Retina (tissue), 1 donor: ENCODE measurements at regions not wholly inside any gene's neighbourhood (a gene's known extent, or its start where the extent isn't known, plus 50 kb on each side); places are given as distances from the start of the nearest gene placed in this dataset.

Source experiments
- DNase-seq: peaks from one replicate; pipeline ENCODE4 v3.0.0-alpha.2; 2016

DNA sequence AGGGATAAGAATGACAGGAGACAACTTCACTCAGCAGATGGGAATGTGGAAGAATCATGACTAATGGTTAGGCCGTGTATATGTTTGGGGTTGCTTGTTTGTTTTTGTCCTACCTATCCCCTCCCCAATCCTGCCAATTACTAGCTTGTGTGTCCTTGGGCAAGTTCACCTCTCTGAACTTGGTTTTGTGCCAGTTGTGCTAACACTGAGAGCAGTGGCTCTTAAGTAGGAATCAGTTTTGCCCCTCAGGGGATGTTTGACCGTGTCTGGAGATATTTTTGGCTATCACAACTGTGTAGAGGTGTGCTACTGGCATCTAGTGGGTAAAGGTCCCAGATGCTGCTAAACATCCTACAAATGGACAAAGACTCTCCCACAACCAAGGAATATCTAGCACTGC lies 287.0 kb downstream of the DMRT2 start:
- no peak for DNase-seq

DNA sequence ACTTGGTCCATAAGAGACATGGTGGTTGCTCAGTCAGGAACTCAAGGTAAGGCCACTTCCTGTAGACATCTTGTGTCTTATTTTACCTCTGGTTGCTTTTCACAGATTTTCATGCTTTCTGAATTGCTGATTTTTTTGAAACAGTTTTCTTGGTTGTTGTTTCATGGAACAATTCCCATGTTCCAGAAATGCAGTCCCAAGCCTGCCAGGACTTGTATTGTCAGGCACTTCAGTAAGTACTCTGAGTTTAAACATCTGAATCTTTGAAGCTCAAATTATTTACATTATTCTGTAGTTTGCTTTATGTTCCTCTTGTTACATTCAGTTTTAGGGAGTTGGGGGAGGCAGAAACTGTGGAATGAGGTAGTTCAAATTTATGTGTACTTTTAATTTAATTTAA lies 290.2 kb downstream of the DMRT2 start:
- DNase-seq: no peak

DNA sequence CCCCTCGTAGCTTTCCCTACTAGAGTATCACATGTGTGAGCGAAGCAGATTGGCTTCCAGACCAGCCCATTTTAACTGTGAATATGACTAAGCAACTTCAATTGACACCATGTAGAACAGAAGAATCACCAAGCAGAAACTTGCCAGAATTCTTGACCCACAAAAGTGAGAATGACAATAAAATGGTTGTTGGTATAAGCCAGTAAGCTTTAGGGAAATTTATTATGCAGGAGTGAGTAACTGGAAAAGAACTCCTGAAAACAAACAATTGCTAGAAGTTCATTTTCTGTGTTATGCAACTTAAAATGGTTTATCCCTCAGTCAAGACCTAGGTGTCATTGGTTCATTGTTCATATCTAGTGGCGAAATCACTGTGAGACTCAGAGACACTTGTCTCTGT lies 303.1 kb downstream of the DMRT2 start:
- no peak for DNase-seq

DNA sequence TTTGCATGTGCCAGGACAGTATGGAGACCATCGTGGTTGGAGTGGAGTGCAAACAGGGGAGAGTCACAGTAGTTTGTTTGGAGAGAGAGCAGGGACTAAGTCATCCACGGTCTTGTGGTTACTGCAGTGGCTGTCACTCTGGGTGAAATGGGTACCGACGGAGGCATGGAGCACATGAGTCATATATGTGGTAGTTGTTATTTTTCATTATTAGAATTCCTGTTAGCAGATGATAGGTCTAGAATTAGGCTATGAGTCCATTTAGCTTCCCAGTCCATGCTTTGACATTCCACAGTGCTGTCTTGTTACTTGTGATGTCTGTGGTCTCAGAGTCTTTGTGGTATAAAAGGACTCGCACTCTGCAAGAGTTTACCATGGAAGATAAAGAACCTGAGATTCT lies 303.9 kb downstream of the DMRT2 start:
- DNase-seq: no peak

DNA sequence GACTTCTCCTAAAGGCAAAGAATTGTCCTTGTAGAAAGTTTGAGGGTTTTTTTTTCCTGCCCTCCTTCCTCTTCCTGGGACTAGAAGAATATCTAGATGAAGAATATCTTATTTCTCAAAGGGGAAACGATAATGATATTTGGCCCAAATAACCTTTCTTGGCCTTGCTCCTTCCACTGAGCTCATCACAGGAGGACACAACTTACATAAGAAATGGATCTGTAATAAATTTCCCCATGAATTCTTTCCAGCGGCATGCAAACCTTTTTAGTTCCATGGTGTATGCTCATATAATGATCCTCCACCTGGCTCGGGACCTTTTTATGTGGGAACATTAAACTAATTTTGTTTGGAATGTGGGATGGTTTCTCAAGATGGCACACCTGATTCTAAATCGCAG lies 304.4 kb downstream of the DMRT2 start:
- no peak for DNase-seq

DNA sequence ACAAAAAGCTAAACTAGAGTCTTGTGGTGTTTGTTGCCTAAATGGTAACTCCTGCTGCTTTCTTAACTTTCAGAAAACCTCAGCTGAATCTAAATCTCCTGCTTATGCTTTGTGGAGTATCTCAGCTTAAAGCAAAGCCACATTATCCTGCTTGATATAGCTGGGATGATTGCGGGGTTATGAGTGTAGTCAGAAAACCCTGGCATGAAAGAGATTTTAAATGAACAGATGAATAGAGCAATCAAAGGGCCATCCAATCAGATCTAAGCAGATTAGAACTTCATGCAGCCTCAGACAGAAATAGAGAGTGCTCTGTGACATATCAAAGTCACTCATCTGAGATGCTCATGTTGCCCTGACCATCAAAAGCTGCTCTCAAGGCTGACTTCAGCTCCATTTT lies 305.5 kb downstream of the DMRT2 start:
- DNase-seq: no peak

DNA sequence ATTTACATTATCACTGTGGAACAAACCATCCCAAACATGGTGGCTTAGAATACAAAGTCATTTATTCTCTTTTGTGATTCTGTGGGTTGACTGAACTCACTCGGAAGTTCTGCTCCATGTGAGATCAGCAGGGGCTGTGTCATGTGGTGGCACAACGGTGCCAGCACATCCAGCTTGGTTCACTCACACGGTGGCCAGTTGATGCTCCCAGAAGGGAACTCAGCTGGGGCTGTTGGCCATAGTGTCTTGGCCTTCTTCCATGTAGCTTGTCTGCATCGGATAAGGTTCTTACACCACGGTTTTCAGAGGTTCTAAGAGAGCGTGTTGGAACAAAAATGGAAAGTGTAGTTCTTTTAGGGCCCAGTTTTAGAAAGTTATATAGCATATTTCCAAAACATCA lies 312.7 kb downstream of the DMRT2 start:
- DNase-seq: no peak

DNA sequence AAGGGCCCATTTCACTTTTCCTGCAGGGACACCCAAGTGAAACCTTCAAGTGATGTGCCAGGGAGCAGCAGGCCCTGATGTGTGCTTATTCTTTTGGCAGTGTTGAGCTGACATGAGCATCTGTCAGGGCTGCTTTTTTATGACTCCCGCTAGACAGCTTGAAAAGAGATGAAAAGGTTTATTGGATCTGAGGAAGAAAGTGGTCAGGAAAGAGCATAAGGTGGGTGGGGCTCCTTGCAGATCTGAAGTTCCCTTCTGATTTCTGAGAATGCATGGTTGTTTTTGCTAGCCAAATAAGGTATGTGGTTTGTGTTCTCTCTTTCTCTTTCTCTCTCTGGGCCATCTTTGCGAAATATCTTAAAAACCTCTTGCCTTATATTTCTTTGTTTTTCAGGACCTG lies 316.1 kb downstream of the DMRT2 start:
- no peak for DNase-seq

DNA sequence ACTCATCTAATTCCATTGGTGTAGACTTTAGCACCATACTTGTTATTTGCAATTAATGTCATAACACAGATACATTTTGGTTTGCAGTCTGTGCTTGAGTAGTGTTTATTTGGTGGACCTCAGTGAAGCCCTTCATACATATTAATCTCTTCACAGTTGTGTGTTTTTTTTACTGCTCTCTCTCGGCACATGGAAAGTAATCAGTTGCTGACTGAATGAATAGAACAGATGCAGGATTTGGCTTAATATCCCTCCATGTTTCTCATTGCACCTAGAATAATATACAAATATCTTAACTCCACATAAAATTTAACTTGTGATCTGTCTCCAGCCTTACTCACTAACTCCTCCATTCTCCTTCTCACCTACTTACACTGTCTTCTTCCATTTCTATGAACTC lies 319.1 kb downstream of the DMRT2 start:
- no peak for DNase-seq

DNA sequence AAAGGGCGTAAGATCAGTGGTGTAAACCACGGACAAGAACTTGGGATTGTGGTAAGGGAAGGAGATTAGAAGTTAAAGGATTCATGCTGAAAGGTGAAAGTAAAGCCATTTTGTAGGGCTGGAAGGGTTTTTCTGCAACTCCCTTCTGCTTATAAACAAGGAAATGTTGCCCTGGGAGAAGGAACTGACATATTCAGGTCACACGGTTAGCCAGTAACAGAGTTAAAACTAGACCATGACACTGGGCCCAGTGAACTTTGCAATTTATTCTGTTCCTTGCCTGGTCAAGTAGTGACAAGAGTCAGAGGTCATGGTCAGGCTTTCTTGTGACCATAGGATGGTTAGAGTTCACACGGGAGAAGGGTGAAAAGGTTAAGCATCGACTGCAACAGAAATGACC lies 323.3 kb downstream of the DMRT2 start:
- no peak for DNase-seq

DNA sequence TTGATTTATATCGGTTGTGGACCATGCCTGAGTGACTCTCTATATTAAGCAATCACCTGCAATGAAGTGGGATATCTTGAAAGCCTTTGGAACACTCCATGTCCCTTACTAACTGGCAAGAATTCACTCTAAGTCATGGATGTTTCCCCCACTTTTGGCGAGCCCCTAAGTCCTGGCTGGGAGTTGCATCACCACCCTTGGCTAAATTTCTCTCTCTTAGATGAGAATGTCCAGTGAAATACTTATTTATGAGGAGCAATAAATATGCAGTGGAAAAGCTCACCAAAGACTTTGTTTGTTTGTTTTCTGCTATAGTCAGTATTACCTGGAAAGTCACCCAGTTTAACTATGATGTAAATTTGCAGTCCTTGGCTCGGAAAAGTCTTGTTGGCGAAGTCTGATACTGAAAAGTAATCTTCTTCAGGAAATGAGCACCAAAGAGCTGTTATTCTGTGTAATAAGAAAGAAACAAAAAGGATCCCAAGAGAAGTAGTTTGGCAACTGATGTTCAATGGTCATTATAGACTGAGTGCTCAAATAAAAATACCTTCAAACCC lies 333.8 kb downstream of the DMRT2 start:
- DNase-seq: no peak

DNA sequence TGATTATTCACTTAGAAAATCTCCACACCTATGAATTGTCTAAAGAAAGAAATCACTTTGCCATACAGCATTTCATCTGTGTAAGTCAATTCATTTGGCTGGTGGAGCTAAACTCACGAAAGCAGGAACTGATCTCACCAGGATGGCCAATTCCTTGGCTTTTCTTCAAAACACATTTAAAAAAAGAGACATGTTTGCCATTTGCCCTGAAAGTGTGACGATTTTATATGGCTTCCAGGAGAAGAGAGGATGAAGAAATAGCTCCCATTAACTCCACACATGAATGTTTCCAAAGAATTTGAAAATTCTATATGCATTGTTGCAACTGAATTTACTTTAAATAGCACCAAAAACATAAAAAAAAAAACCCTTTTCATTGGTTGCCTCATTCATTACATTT lies 334.7 kb downstream of the DMRT2 start:
- DNase-seq: no peak

DNA sequence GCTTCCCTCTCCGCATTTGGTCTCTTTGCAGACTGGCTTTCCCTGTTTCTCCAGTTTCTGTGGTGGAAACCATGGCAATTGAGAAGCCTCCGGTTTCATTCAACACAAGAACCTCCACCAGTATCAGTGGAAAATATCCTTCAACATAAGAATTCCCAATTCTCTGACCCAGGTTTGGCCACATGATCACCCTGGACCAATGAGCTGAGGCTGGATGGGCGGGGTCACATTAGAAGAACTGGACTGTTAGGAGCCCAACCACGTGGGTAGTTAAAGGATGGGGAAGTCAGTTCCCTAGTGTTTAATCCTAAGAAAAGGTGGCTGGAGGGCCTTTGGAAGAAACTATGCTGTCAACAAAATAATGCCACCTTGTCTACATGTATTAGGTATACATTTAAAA lies 336.3 kb downstream of the DMRT2 start:
- DNase-seq: no peak

DNA sequence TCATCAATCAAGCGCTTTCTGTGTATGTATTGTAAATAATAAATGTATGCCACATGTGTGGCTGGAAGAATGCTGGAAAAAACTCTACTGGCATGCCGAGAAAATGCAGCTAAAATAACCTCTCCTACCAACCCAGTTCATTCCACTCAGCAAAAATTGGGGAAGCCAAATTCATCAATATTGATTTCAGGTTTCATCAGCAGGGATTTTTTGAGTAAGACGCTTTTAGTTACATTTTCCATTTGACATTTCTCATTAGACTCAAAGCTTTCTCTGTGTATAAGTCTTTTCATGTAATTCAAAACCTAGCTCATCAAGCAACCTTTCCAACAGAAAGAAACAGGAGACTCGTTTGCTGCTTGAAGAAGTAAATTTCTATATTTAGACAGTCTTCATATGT lies 338.1 kb downstream of the DMRT2 start:
- no peak for DNase-seq

DNA sequence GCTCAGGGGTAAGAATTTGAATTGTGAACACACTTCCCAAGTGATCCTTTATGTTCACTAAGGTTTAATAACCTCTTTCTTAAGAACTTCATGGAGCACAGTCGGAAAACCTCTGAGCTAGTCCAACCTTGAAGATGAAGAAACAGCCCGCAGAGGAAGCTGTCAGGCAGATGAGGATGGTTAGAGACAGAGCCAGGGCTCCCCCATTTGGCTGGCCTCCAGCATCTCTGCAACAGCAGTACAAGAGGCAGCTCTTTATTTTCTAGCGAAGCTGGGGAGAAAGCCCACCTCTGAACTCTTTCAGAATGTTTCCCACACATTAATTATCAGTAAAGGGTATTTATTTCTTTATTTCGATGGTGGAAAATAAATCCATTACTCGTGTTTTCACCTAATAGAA lies 350.8 kb downstream of the DMRT2 start:
- DNase-seq: no peak

DNA sequence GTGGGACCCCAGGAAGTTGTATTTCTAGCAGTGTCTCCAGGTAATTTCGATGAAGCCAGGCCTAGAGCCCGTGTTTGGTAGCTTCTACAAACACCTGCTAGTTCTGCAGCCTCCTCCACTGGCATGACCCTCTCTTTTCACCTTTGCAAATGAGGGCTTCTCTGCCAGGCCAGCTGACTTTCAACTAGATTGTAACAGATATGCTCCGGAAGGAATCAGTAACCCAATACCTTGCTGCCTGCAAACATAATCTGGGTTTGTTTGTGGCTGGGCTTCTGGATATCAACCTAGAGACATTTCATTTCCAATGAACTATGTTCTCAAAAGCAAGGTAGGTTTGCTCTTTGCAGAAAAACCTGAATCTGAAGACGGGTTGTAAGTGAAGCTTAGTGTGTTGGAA lies 354.8 kb downstream of the DMRT2 start:
- DNase-seq: no peak

DNA sequence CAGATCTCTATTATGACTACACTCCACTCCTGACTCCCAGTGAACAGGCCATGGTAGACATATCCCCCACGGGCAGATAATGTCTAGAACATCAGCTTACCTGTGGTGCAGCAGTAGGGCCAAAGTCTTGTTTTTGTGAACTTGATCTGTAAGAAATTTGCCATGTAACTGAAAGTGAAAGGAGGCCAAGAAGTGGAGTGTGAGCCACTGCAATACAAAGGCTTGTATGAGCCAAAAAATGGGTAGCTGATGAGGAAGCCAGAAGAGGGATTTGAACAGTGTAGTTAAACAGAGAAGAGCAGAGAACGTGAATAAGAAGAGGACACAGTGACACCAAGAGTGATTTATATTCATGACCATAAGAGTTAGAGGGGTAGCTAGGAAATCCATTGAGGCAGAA lies 361.7 kb downstream of the DMRT2 start:
- DNase-seq: no peak

DNA sequence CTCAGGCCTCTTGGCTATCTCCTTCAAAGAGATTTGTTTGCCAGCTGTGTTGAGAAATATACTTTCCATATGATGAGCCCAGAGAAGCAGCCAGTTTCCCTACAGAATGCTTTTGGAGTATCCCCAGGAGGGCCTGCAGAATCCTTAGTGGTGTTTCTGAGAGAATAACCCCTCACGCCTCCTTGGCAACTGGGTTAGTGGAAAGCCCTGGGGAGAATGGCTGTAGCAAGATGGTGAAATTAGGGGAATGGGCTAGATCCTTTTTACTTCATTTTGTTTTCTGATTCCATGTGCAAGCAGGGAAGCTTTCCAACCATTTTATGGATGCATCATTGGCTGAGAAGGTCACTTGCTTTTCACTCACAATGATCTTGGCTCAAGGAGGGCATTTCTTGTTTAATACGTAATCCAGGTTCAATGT lies 364.6 kb downstream of the DMRT2 start:
- no peak for DNase-seq

DNA sequence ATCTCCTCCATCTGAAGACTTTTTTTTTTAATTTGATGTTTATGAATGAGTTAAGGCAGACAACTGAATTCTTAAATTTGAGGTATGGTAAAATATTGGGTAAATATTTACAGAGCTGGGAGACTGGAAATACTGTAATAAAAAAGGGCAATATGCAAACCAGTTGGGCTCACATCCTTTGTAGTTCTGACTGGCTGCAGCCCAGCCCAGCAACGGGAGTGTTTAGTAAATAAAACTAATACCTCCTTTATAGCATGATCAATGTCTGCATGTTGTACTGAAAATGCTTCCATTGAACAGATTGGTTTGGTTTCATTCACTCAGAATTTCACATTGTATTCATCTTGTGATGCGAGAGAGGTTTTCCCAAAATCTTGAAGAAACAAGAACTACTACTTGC lies 365.0 kb downstream of the DMRT2 start:
- DNase-seq: no peak

DNA sequence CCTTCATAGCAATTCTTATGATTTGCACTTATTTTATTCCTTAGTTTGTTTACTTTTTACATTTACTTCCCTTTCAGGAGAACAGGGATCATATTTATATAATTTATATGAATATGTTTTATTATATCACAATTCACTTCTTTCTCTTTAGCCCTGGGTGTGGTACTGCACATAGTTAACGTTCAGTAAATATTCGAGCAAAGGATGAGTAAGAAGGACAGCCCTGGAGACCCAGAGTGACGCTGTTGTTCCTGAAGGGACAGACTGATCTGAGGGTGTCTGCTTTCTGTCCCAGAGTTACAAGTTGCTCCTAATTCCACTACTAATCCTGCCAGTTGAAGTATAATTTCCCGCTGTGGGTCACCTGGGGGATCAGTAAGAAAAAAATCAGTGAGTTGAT lies 366.1 kb downstream of the DMRT2 start:
- no peak for DNase-seq

DNA sequence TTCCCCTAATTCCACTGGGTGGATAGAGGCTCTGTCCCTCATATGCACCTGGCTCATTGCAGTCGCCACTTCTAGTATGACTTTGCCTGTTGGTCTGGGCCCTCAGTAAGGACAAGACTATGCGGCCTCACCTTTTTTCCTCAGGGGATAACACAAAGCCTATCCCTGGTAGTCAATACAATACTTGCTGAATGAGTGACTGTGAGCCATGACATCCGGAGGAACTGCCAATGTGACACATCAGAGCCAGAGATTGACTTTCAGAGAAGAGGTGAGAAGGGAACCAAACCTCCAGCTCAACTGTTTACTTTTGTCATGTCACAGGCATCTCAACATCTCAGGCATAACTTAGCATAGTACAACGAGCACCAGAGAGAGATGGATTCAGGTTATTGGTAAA lies 371.3 kb downstream of the DMRT2 start:
- no peak for DNase-seq

DNA sequence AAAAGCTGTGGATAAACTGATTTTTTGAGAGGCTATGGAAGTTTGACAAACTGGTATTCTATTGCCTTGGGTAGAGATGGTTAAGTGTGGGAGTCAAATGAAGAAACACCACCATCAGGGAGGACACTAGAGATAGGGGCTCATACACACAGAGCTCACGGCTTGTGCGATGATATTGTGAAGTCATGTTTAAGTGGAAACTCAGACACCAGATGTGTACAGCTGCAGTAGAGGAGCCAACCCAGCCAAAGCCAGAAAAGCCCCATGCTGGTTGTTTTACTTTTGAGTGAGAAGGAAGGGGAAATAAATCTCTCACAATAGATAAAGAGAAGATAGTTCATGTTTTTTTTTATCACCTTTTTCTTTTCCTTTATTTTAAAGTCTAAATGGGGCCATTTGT lies 377.7 kb downstream of the DMRT2 start:
- DNase-seq: no peak

DNA sequence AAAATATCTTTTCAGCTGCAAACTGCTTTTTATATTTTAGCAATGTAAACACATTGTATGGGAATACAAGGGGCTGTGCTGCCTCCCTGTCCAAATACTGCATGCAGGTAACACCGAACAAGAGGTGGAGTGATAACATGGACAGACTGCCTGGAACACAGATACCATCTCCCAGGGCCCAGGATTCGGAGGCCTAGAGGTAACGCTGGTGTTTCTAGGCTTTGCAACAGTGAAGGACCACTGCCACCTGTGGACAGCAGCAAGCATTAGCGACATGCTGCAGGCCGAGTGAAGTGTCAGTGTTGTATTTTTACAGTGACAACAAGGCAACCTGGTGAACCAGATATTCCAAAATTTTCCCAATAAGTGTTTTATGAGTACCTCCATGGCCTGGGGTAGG lies 379.1 kb downstream of the DMRT2 start:
- DNase-seq: no peak

DNA sequence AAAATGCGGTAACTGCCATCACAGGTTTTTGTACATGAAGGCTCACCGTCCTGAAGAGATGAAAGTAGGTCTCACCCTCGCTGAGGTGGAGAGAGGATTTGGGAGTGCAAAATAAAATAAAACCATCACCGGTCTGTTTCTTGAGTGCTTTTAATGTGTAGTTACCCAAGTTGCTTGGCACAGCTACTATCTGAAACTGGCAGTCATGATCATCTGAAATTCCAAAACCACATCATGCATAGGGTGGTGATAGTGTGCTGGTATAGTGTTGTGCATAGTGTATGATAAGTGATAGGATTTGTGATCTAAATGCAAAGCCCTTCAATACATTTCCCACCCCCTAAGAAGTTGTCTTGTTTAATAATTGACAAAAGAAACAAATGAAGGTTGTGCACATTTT lies 381.3 kb downstream of the DMRT2 start:
- no peak for DNase-seq

DNA sequence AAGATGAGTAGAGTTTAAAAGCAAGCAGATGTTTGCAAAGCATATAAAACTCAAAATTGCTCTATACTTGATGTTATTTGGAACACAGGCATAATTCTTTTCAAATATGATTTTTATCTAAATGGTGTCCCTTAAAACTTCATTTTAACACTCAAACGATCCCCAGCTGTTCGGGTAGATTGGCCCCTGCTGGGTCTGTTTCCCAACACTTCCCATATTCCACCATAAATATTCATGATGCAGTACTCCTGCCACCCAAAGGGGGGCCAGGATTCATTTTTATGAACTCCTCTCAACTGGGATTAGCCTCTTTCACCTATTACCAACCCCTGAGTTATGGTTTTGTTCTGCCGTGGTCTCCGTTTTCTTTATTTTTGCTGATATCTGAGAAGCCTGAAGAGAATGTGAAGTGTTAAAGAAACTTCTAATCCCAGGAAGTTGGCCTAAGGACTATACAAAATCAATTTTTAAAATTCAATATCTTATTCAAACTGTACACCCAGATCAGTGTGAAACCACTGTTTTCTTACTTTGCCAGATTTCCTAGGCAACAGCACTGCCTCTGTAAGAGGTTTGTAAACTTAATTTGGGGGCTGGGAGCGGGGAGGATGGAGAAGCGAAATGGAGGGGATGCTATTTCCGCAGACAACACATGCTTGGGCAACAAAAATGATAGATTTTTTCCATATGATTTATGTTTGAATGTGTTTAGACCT lies 384.1 kb downstream of the DMRT2 start:
- no peak for DNase-seq
